OCI-M2 (cell line): ENCODE measurements at regions not wholly inside any gene's neighbourhood (a gene's known extent, or its start where the extent isn't known, plus 50 kb on each side); places are given as distances from the start of the nearest gene placed in this dataset.
"Not testable (repeated sequence)": the region's sequence is repeated elsewhere in the genome, so short reads cannot be mapped to it uniquely, and the experiment has no call there.

Experiments used
- DNase-seq: peaks from one replicate; lab custom pipeline; 2025; ENCODE audit not compliant: unreplicated experiment; lab: John Stamatoyannopoulos, UW

DNA sequence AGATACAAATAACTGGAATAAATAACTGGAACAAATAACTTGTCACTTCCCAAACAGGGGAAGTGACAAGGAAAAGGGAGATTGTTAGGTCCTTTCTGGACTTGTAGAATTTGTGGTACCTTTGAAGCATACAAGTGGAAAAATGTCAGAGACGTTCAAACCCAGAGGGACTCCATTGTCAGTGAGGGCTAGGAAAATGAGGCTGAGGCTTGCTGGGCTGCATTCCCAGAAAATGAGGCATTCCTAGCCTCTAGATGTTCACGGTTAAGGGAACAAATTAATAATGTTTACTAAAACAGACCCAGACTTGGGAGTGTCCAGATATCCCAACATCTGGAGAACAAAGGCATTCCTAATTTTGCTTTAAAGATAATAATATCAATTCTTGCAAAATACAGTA, 1158.0 kb downstream of the PCDH9 start:
- DNase-seq: not testable (repeated sequence)

DNA sequence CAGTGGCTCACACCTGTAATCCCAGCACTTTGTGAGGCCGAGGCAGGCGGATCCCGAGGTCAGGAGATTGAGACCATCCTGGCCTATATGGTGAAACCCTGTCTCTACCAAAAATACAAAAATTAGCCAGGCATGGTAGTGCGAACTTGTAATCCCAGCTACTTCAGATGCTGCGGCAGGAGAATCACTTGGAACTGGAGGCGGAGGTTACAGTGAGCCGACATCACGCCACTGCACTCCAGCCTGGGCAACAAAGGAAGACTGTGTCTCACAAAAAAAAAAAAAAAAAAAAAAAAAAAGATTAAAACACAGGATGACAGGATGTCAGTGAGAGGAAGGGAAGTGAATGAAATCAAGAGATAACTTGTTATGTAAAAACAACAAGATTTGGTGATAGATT, 1158.5 kb downstream of the PCDH9 start:
- DNase-seq: no peak

DNA sequence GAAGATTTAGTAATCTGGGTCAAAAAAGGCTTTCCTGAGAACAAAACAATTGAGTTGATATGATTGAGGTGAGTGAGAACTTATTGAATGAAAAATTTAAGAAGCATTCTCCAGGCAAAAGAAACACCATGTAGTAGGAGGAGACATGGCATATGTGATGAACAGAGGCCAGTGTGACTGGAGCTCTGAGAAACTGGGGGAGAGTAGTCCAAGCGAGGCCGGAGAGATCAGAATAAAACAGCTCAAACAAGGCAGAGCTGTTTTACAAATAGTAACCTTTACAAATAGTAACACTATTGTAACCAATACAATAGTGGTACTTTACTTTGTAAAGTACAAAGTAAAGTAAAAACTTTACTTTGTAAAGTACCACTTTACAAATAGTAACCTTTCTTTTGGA, 1159.1 kb downstream of the PCDH9 start:
- DNase-seq: no peak

DNA sequence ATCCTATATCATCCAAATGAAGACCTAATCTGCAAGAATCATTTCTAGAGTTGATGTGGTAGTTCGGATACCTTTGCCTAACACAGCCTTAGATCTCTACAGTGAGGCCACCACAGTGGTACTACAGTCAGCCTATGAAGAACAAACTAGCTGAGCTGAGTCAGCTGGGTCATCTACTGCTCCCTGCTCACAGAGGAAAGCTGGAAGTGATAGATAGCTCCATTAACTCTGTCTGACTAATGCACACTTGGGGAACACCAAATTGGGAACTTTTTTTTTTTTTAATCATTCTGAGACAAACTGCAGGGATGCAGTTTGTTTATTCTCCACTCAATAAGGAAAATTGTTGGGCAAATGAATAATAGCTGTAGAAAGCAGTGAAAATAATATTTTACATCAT, 1160.6 kb downstream of the PCDH9 start:
- DNase-seq: no peak

DNA sequence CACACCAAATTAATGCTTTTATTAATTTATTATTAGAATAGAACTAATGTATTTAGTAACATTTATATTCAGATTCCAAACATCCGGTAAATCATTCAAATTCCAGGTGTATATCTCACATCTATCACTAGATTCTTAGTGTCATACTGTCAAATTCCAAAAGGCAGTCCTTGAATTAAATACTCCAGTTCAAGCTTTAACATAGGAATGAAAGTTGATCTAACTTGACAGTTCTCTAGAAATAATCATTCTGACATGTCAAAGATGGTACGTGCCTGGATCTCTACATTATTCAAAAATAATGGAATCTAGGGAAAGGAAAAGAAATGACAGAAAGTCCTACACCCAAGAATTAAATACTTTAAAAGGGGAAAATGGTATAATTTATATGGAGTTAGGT, 1161.5 kb downstream of the PCDH9 start:
- DNase-seq: no peak

DNA sequence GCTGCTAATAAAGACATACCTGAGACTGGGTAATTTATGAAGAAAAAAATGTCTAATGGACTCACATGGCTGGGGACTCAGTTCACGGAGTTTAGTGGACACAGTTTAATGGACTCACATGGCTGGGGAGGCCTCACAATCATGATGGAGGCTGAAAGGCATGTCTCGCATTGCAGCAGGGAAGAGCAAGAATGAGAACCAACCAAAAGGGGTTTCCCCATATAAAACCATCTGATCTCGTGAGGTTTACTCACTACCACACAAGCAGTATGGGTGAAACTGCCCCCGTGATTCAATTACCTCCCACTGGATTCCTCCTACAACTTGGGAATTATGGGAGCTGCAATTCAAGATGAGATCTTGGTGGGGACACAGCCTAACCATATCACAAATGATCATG, 1181.2 kb downstream of the PCDH9 start:
- no peak for DNase-seq

DNA sequence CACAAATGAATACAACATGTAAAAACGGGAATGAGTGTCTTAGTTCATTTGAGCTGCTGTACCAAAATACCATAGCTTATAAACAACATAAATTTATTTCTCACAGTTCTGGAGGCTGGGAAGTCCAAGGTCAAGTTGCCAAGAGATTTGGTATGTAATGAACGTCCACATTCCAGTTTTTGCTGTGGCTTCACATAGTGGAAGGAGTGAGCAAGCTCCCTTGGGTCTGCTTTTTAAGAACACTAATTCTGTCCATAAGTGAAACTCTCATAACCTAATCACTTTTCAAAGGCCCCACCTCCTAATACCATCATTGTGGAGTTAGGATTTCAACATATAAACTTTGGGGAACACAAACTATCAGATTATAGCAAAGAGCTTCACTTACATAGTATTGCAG, 1189.6 kb downstream of the PCDH9 start:
- DNase-seq: no peak

DNA sequence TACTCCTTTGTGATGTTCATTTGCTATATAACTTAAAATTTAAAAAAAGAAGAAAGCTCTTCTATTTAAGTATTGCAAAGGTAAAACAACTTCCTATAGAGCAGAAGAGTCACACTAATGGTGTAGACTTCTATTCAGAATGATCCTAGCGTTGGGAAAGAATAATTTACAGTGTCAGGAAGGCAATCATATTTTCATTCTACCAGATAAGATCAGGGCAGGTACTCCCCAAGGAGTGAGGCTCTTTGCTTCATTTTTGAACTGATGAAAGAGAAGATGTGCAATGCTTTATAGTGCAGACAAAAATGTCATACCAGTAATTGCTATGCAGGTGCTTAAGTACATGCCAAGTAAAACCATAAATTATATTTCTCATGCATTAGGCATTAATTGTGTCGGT, 1193.0 kb downstream of the PCDH9 start:
- DNase-seq: no peak

DNA sequence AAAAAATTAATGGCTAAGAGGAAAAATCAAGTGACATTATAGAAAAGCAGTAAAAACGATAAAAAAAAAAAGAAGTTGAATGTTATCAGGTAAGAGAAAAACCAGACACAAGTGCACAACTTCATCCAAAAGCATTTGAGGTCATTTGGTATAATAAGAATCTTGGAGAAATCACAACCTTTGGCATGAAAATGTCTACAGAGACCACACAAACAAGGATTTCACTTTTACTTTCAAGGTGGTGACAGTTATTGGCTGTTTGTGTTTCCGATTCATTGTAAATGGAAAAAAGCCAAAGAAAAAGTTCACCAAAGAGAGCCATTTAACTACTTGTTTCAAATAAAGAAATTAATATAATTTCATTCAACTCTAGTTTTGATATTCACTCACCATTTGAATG, 1193.5 kb downstream of the PCDH9 start:
- DNase-seq: no peak

DNA sequence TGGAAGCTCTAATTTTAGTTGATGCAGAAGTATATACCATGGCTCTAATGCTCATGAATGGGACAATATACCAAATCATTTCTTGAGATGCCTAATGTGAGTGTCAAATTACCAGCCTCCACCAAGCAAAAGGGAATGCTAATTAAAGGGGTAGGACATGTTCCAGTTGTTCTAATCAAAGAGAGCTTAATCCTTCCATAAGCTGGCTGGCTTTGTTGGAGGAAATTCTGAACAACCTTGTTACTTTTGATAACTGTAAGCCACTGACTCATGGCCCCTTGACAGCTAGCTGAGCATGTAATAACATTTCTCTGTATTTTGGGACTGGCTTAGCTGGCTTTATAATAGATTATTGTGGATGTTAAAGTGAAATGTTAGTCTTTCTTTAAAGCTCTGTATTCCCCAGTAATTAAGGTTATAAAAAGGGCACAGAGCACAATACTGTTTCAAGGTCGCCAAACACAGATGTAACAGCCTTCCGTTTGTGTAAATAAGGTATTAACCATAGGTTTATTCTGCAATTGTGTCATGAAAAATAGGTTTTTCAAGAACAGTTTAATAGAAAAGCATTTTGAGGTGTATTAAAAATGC, 1194.0 kb downstream of the PCDH9 start:
- no peak for DNase-seq

DNA sequence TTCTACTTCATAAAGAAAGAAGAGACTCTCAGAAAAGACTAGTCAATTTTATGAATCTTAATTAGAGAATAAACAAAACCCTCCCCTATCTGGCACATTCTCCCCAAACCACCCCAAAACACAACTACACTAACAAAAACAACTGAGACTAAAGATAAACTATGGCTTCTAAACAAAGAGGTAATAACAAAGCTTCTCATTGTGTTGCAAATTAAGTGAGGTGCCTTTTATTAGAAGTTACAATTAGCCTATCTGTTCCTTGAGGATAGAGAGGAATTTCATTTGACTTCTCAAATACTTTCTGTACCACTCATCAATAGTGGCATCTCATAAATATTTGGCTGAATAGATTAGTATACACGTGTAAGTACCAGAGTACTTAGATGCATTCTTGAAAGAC, 1196.2 kb downstream of the PCDH9 start:
- no peak for DNase-seq

DNA sequence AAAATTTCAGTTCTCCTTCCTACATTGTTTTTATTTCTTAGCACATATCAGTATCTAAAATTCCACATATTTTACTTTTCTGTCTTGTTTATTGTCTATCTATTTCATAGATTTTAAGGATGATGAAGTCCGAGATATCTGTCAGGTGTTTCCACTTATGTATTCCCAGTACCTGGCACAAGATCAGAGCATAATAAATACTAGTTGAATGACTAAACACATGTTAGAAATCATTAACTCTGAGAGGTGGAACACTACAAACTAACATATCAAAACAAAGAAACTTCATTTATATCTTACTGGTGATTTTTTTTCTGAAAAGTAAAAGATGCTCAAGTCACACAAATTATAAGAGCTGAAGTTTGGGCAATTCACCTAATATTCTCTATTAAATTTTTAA, 1208.3 kb downstream of the PCDH9 start:
- no peak for DNase-seq

DNA sequence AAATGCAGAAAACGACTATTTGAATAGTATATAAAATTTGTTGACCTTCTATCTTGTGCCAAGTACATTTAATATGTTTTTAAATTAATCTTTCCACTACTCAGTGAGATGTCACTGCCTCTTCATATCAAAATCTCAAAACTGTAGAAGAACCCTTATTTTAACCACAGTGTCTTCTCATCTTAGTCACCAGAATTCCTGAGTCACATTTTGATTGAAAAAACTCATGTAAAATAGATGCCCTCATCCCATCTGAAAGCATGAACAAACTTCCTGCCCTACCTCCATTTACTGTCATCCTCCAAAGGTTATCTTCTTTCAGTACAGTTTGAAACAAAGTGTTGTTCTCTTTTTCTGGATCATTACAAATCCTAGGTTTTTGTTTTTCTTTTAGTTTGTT, 1215.4 kb downstream of the PCDH9 start:
- DNase-seq: no peak

DNA sequence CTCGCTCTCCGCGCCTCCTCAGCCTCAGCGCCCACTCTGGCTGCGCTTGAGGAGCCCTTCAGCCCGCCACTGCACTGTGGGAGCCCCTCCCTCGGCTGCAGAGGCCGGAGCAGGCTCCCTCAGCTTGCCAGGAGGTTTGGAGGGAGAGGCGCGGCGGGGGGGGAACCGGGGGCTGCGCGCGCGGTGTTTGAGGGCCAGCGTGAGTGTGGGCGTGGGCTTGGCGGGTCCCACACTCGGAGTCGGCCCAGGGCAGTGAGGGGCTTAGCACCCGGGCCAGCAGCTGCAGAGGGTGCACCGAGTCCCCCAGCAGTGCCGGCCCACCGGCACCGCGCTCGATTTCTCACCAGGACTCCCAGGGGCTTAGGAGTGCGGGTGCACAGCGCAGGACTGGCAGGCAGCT, 1220.9 kb downstream of the PCDH9 start:
- DNase-seq: no peak

DNA sequence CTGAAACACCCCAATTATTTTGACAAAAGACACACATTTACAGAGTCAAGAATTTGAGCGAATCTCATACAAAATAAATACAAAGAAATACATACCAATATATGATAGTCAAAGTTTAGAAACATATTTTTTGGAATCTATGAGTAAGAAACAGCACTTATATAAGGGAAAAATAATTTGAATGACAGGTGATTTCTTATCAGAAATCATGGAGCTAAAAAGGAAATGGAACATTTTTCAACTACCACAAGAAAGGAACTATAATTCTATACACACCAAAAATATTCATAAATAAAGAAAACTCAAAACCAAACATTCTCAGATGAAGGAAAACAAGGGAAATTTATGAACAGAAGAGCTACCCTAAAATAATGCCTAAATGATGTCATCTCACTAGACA, 1226.6 kb downstream of the PCDH9 start:
- no peak for DNase-seq

DNA sequence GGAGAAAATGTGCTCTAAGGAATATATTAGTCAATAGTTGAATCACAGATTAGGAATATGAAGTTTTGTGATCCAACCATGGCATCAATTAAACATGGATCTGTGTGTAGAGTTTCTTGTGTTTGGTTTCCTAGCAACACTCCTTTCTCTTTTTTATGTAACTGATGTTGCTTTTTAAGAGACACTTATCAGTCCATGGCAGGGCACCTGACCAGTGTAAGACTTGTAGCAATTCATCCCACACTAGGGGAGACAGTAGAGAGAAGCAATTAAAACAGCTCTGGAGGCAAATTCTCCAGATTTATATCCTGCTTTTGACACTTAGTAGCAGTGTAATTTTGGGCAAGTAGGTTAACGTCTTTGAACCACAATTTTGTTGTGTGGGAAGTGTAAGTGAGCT, 1229.0 kb downstream of the PCDH9 start:
- DNase-seq: no peak

DNA sequence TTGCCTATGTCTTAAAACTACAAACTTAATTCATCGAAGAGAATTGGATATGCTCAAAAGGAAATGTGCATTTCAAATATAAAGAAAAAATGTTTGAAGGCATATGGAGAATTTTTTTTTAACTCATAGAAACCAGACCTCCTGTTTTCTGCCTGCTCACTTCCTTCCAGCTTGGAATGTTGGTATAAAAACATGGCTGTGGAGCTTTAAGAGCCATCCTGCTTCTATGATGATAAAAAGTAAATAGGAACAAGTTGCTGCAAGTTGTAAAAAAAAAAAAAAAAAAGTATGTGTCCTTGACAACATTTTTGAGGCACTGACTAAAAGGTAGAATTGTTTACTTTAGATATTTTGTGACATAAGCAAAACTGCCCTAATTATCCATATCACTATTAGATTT, 1230.7 kb downstream of the PCDH9 start:
- DNase-seq: no peak

DNA sequence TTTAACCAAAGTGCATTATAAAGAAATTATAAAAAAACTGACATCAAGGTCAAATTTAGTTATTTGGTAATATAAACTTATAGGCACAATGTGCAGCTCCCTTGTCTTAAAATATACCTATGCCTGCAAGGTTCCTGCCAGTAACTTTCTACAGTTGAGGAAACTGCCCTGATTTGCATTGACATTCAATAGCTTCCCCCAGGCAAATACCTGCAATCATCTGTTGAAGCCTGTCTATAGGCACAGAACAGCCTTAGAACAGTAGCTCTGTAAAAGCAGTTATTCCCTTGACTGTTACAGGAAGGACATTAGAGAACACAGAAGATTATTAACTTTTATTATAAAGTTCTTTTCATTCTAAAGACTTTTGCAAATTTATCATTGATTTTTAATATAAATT, 1239.5 kb downstream of the PCDH9 start:
- no peak for DNase-seq

DNA sequence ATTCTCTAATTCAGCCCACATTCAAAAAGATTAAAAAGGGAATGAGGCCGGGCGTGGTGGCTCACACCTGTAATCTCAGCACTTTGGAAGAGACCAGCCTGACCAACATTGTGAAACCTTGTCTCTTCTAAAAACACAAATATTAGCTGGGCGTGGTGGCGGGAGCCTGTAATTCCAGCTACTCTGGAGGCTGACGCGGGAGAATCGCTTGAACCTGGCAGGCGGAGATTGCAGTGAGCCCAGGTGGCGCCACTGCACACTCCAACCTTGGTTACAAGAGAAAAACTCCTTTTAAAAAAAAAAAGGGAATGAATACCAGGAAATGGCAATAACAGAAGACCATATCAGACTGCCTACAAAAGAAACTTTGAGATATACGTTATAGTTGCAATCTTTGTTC, 1244.5 kb downstream of the PCDH9 start:
- DNase-seq: no peak

DNA sequence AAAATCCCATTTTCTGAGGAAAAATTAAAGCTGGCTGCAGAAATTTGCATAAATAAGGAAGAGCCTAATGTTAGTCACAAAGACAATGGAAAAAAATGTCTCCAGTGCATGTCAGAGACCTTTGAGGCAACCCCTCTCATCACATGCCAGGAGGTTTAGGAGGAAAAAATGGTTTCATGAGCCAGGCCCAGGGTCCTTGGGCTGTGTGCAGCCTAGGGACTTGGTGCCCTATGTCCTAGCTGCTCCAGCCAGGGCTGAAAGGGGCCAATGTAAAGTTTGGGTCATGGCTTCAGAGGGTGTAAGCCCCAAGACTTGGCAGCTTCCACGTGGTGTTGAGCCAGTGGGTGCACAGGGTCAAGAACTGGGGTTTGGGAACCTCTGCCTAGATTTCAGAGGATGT, 1252.6 kb downstream of the PCDH9 start:
- no peak for DNase-seq

DNA sequence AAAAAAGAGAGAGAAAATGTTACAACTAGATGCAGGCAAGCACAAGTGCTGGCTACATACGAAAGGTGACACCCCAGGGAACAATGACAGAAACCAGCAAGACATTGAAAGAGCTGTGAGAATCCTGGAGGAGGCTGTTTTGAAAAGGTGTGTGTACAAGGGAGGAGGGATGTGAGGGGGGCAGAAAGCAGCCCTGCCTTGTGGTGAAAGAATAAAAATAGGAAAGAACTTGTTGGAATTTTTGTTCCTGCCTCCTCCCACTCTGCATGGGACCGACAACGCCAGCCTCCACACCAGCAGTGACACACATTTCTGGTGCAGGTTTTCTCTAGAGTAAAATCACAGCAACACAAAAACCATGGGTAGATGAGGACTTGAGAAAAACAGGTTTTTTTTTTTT, 1258.6 kb downstream of the PCDH9 start:
- no peak for DNase-seq

DNA sequence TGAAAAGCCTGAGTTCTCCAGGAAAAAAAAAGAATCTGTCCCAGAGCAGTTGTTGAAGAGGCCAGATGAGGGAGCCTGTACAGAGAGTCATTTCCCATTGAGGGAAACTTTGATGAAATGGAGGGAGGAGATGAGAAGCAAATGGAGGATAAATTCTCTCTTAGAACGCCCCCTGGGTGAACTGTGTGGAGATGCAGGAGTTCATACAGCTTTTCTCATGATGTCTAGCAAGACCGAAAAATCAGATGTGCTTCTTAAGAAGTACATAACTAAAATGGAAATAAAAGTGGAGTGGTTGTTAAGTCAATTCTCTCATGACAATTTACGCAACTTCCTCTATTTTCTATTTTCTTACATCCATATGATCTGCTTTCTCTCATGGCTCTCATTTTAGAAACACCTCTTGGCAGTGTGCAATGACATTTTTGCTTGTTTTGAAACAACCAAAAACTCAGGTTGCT, 1263.1 kb downstream of the PCDH9 start:
- DNase-seq: no peak

DNA sequence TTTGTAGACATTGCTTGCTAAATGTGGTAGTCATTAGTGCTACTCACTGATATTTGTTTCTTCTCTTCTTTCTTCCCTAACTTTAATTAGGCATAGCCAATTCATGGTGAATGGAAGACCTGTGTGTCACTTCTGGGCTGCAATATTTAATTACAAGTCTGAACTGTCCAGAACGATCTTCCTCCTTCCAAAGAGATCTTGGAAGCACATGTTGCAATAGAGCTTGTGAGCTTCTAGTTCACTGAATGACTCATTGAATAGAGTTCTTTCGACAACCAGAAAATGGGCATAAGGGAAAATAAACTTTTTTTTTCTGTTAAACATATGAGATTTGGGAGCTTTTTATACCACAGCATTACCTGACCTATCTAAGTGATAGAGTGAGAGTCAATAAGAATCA, 1264.6 kb downstream of the PCDH9 start:
- no peak for DNase-seq

DNA sequence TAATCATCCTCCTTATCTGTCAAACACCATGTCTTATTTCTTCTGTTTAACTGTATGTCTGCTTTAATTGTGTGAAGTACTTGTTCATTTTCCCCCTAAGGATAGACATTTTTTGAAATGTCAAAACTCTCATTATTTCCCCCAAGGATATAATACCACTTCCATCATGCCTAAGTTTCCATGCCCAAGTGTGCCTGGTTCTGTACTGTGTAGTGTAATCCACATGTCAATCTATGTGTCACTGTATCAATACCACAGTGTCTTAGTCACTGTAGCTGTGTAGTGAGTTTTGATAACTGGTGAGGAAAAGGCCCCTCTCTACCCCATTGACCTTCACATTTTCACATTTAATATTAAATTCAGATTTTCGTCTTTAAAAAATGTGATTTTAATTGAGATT, 1265.5 kb downstream of the PCDH9 start:
- DNase-seq: no peak
